WTC11 (cell line): ENCODE measurements at regions not wholly inside any gene's neighbourhood (a gene's known extent, or its start where the extent isn't known, plus 50 kb on each side); places are given as distances from the start of the nearest gene placed in this dataset.

Source experiments
- CREM ChIP-seq: sonication (generic); formaldehyde crosslinking; IDR thresholded peaks from 2 replicates; pipeline ENCODE4 v1.8.1; 2022; ENCODE audit warnings: mild to moderate bottlenecking, missing genetic modification reagents, moderate library complexity
- CTCF ChIP-seq: fragments of 200-600 bp; IDR thresholded peaks from 2 replicates; pipeline ENCODE4 v1.8.0; 2022; ENCODE audit warnings: antibody characterized with exemption
- IRF2 ChIP-seq: sonication (generic); formaldehyde crosslinking; IDR thresholded peaks from 2 replicates; pipeline ENCODE4 v1.8.0; 2022; ENCODE audit warnings: low read depth, missing genetic modification reagents, borderline replicate concordance
- PRDM15 ChIP-seq: sonication (generic); formaldehyde crosslinking; IDR thresholded peaks from 2 replicates; pipeline ENCODE4 v1.8.0; 2022; ENCODE audit warnings: missing genetic modification reagents
- USF2 ChIP-seq: sonication (generic); formaldehyde crosslinking; IDR thresholded peaks from 2 replicates; pipeline ENCODE4 v1.8.1; 2023; ENCODE audit warnings: mild to moderate bottlenecking, missing genetic modification reagents, moderate library complexity
- ZNF263 ChIP-seq: sonication (generic); formaldehyde crosslinking; IDR thresholded peaks from 2 replicates; pipeline ENCODE4 v1.8.1; 2022; ENCODE audit warnings: low read depth, mild to moderate bottlenecking, moderate library complexity, missing genetic modification reagents
- TF ChIP-seq, protein P1 (sequence below): sonication (generic); formaldehyde crosslinking; IDR thresholded peaks from 2 replicates; pipeline ENCODE4 v1.8.0; 2022; ENCODE audit warnings: mild to moderate bottlenecking, missing genetic modification reagents
- TF ChIP-seq, protein P2 (sequence below): sonication (generic); formaldehyde crosslinking; IDR thresholded peaks from 2 replicates; pipeline ENCODE4 v1.8.1; 2023; ENCODE audit warnings: mild to moderate bottlenecking, missing genetic modification reagents, moderate library complexity

GRCh38 chr18:22272242-22272641, 102.9 kb downstream of the GATA6 start:
- TF ChIP-seq CTCF (no peak), CREM (CRISPR knock-in tag) (no peak), IRF2 (CRISPR knock-in tag) (no peak), PRDM15 (CRISPR knock-in tag) (no peak), USF2 (CRISPR knock-in tag) (no peak), ZNF263 (CRISPR knock-in tag) (no peak)
- TF ChIP-seq, protein P1, sequence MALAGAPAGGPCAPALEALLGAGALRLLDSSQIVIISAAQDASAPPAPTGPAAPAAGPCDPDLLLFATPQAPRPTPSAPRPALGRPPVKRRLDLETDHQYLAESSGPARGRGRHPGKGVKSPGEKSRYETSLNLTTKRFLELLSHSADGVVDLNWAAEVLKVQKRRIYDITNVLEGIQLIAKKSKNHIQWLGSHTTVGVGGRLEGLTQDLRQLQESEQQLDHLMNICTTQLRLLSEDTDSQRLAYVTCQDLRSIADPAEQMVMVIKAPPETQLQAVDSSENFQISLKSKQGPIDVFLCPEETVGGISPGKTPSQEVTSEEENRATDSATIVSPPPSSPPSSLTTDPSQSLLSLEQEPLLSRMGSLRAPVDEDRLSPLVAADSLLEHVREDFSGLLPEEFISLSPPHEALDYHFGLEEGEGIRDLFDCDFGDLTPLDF (CRISPR knock-in tag) = no peak
- TF ChIP-seq, protein P2, sequence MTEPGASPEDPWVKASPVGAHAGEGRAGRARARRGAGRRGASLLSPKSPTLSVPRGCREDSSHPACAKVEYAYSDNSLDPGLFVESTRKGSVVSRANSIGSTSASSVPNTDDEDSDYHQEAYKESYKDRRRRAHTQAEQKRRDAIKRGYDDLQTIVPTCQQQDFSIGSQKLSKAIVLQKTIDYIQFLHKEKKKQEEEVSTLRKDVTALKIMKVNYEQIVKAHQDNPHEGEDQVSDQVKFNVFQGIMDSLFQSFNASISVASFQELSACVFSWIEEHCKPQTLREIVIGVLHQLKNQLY = no peak
